GM06990 (cell line): ENCODE measurements at regions not wholly inside any gene's neighbourhood (a gene's known extent, or its start where the extent isn't known, plus 50 kb on each side); places are given as distances from the start of the nearest gene placed in this dataset.

Source experiments
- DNase-seq: peaks from one replicate; pipeline ENCODE4 v3.0.0-alpha.2; 2011; ENCODE audit not compliant: insufficient read length; ENCODE audit errors: extremely low read depth
- H3K27me3 ChIP-seq: replicated peaks from 2 replicates; pipeline ENCODE4 v1.6.0; 2011; ENCODE audit warnings: low read length; ENCODE audit not compliant: control insufficient read depth, insufficient read depth
- H3K36me3 ChIP-seq: 2 replicates; pipeline ENCODE4 v1.5.1; 2011; ENCODE audit warnings: low read length; ENCODE audit not compliant: control insufficient read depth, insufficient read depth
- H3K4me3 ChIP-seq: replicated peaks from 2 replicates; pipeline ENCODE4 v1.5.1; 2011; ENCODE audit warnings: low read depth, mild to moderate bottlenecking, control low read depth, low read length
- CTCF ChIP-seq: IDR thresholded peaks from 2 replicates; pipeline ENCODE4 v1.5.1; 2011; ENCODE audit warnings: low read length, control low read depth, mild to moderate bottlenecking, inconsistent platforms; ENCODE audit not compliant: insufficient read depth, poor library complexity, severe bottlenecking

- no peak for TF ChIP-seq CTCF
- H3K27me3 ChIP-seq = no peaks in the 10 kb centered on the region
- no peak overlapping the region for H3K4me3 ChIP-seq
- no peaks in the 10 kb centered on the region for H3K36me3 ChIP-seq
- DNase-seq = no peak
Observed at GRCh38 chr13:84563611-84564010, 681.3 kb upstream of the SLITRK1 start.

DNA sequence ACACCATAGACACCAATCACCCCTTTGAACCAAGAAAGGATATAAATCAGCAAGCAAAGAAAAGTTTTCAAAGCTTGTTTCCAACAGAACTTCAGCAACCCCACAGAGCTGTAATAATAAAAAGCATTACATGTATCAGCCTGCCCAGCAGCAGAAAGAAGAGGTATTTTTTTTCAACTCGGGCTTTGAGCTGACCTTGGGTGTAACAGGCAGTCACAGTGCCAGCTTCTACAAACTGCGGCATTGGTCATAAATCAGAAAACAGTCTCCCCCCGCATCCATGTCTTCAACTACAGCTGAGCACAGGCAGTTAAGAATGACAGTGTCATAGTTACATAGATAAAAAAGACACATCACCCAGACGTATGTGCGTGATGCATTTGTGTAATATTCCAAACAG lies 671.0 kb upstream of the SLITRK1 start:
- Histone ChIP-seq H3K27me3 (no peaks in the 10 kb centered on the region), H3K36me3 (no peaks in the 10 kb centered on the region), H3K4me3 (no peak overlapping the region)
- no peak for DNase-seq
- no peak for TF ChIP-seq CTCF

DNA sequence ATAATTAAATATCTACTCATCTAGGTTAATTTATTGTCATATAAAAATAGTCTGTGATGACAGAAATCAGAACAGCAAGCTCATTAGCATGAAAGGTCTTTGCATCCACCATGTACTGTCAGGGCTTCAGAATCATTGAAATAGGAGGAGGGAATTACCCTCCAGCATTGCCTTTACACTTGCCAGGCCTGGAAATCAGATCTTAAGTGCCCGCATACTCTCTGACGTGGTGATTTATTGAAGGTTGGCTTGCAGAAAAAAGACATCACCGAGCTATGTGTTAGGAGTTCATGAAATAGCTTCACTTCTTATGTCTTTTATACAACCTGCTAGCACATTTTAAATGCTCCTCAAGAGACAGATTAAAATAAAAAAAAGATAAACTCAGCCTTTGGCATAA lies 661.7 kb upstream of the SLITRK1 start:
- no peak for DNase-seq
- Histone ChIP-seq H3K36me3 (no peaks in the 10 kb centered on the region), H3K27me3 (no peaks in the 10 kb centered on the region), H3K4me3 (no peak overlapping the region)
- no peak for TF ChIP-seq CTCF

- no peak for DNase-seq
- no peak for TF ChIP-seq CTCF
Observed at GRCh38 chr13:84542348-84542747, 660.1 kb upstream of the SLITRK1 start.

GRCh38 chr13:84536906-84537305 lies 654.6 kb upstream of the SLITRK1 start:
- H3K27me3 ChIP-seq = no peaks in the 10 kb centered on the region
- TF ChIP-seq CTCF = no peak
- no peaks in the 10 kb centered on the region for H3K36me3 ChIP-seq
- H3K4me3 ChIP-seq = no peak overlapping the region
- no peak for DNase-seq

More at GRCh38 chr13:84542348-84542747, 660.1 kb upstream of the SLITRK1 start:
- H3K27me3 ChIP-seq = no peaks in the 10 kb centered on the region
- no peaks in the 10 kb centered on the region for H3K36me3 ChIP-seq
- H3K4me3 ChIP-seq = no peak overlapping the region

GRCh38 chr13:84528408-84529070 lies 646.3 kb upstream of the SLITRK1 start:
- Histone ChIP-seq H3K27me3 (no peaks in the 10 kb centered on the region), H3K36me3 (no peaks in the 10 kb centered on the region), H3K4me3 (no peak overlapping the region)
- no peak for TF ChIP-seq CTCF
- DNase-seq = no peak
